Myocyte (in vitro differentiated cells): ENCODE measurements at regions not wholly inside any gene's neighbourhood (a gene's known extent, or its start where the extent isn't known, plus 50 kb on each side); places are given as distances from the start of the nearest gene placed in this dataset.

Experiments used
- DNase-seq: peaks from one replicate; pipeline ENCODE4 v3.0.0-alpha.2; 2012; ENCODE audit warnings: low read depth

GRCh38 chr3:83890039-83890762, 1068.6 kb upstream of the CADM2 start:
- no peak for DNase-seq

- DNase-seq = no peak
These were observed 1068.0 kb upstream of the CADM2 start for GRCh38 chr3:83890763-83891135.

GRCh38 chr3:83894223-83894622, 1064.6 kb upstream of the CADM2 start:
- no peak for DNase-seq

DNA sequence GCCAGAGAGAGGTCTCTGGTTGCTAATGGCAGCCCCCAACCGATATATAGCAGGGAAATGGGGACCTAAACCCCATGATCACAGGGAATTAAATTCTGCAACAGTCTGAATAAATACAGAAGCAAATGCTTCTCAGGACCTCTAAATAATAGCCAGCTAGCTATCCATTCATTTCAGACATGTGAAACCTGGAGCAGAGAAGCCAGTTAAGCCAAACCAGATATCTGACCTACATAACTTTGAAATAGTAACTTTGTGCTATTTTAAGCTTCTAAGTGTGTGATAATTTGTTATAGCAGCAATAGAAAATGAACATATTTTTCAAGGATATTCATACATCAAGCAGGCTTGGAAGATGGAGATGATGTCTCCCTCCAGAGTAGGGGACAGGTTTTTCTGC, 1062.9 kb upstream of the CADM2 start:
- no peak for DNase-seq

DNA sequence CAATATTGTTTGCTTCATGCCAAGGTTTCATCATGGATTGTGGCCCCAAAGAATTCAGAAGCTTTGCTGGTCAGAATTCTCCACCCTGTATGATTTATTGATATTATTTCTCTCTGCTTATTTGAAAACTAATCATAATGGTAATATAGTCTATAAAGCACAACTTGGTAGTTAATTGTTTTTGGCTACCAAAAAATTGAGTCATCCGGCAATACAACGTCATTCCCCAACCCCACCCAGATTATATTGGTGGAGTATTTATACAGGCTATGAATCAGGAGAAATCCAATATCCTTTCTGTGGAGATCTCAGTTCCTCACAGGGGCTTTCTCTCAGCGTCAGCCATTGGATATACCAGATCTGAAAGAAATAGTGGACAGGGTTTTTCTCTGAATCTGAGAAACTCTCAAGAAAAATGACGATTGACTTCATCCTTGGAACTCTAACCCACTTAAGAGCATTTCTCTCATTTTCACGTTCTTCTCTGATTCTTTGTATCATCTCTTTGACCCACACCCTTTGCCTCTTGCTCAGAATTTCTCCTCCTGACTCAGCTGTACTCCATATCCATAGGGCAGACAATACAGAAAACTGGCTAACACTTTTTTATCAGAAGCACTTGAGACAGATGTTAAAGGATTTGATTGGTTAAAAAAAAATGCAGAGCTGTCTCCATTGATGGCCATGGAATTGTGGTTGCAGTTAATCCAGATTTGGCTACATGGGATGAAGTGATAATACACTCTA, 1055.8 kb upstream of the CADM2 start:
- DNase-seq = no peak

DNA sequence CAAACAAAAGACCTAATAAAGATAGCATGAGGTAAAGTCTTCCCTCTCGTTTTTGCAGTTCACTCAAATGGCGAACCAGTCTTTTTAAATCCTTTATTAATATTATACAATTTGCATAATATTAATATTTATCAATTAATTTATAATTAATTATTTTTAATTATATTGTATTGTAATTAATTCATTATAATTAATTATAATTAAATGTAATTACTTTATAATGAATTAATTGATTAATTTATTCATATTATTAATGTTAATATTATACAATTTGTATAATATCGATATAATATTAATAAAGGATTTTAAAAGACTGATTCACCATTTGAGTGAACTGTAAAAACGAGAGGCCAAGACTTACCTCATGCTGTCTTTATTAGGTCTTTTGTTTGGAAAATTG, 1045.4 kb upstream of the CADM2 start:
- DNase-seq = no peak

- no peak for DNase-seq
These were observed 1032.5 kb upstream of the CADM2 start for GRCh38 chr3:83926291-83926690.

- no peak for DNase-seq
These were observed 1030.4 kb upstream of the CADM2 start for GRCh38 chr3:83928391-83928790.

- DNase-seq = peak; percentile 2
These were observed 1029.9 kb upstream of the CADM2 start for GRCh38 chr3:83928903-83929302.

- DNase-seq = peak; percentile 29
These were observed 1024.4 kb upstream of the CADM2 start for GRCh38 chr3:83934192-83935021.

GRCh38 chr3:83938491-83938890, 1020.3 kb upstream of the CADM2 start:
- DNase-seq = no peak

DNA sequence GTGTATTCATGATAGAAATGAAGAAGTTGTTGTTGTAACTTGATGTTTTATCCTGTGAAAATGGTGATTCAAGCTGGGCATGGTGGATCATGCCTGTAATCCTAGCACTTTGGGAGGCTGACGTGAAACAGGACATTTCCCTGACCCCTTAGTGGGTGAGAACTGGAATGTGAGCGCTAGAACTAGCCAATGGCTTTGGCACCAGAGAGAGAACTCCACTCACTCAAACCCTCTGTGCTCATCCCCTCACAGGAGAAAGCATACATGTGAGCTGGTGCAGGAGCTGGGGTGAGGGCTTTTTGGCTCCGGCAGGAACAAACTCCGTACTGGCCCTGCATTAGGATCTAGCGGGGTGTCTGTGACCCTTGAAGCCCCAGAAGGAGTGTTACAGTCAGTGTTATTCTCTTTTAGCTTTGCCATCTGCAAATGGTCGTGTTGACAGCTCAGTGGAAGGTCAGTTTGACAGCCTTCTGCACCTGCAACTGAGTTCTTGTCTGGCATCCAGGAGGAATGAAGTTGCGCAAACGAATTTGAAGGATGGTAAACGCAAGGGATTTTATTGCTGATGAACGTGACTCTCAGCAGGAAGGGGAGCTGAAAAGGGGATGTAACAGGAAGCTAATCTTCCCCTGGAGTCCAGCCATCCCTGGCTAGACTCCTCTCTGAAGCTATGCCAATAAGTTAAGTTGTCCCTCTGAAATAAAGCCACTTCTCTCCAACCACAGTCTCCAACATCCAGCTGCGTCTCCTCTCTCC, 1016.6 kb upstream of the CADM2 start:
- no peak for DNase-seq

DNA sequence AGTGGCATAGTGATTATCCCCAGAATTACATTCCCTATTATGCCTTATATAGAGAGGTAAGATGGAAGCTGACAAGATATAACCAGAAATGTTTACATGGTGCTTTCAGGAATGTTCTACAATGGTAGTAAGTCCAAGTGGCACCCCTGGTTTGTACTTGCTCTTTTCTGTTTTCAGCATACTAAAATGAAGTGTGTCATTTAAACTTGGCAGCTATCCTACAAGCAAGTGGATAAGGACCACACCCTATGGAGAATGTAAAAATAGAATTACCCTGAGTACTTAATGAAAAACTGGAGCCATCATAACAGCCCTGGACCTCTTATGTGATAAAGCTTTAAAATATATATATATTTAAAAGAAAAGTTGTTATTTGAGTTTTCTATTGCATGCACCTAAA, 1012.7 kb upstream of the CADM2 start:
- DNase-seq = no peak

- DNase-seq = no peak
These were observed 1012.2 kb upstream of the CADM2 start for GRCh38 chr3:83946554-83946953.

DNA sequence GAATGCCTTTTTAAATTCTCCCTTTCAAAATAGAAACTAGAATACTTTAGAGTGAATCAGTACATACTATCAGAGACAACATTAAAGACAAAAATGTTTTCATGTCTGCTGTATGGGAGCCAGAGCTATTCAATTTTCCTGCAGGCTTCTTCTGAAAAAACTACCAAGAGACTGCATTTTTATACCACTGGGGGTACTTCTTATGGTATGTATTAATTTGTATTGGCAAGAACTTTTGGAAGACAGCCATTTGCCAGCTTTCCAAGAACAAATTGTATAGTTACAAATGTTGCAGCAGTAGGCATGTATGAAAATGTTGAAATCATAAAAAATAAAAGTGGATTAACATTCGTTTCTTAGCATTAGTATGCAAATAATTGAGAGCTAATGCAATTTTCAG, 1010.0 kb upstream of the CADM2 start:
- DNase-seq = no peak

DNA sequence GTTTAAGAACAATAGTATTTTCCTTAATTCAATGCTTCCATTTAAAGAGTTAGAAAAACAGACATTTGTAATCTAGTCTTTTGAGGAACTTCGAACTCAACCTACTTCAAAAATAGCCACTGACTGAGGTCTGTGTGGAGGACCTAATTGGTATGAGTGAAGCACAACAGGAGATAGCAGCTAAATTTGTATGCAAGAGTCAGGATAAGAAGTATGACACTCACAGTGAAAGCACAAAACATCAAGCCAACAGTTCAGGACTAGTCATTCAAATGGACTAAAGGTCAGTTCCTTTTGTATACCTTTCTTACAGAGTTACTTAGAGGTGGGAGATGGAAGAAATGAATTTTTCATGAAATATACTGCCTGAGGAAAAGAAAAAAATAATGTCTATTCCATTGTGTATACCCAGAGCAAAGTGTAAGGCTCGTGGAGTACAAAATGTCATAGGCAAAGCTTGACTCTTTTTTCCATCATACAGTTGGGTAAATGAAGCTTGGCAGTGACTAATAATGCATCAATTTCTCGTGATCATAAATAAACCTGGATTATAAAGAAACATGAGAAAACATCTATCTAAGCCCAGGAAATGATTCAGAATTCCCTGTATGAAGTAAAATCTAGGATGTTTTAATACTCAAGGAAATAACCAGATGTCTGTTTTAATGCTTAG, 1005.2 kb upstream of the CADM2 start:
- no peak for DNase-seq

DNA sequence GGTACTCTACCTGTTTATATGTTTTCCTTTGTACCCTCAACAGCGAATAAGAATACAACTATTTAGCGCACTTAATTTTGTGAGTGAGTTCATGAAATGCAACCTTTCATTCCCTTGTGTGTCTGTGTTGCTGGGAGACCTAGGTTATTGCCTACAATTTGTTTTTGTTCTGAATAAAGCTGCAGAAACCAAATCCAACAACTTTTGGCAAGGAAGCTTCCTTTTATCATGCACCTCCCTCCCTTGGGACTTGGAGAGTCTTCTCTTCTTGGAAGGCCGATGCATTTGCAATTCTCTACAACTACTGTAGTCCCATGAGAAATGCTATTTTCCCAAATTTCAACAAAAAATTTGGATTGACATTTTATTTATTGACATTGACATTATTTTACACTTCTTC, 1002.4 kb upstream of the CADM2 start:
- DNase-seq = no peak

GRCh38 chr3:83968356-83968755, 990.4 kb upstream of the CADM2 start:
- DNase-seq = peak; percentile 6

GRCh38 chr3:83971666-83972065, 987.1 kb upstream of the CADM2 start:
- no peak for DNase-seq

DNA sequence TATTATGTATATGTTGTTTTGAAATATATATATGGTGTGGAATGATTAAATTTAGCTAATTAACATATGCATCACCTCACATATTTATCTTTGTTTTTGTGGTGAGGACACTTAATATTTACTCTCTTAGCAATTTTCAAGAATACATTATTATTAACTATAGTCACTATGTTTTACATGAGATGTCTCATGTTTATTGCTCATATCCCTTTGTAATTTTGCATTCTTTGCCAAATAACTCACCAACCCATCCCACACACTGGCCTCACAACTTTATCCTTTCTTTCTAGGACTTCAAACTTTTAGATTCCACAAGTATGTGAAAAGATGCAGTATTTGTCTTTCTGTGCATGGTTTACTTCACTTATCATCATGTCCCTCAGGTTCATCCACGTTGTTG, 950.2 kb upstream of the CADM2 start:
- DNase-seq = no peak

DNA sequence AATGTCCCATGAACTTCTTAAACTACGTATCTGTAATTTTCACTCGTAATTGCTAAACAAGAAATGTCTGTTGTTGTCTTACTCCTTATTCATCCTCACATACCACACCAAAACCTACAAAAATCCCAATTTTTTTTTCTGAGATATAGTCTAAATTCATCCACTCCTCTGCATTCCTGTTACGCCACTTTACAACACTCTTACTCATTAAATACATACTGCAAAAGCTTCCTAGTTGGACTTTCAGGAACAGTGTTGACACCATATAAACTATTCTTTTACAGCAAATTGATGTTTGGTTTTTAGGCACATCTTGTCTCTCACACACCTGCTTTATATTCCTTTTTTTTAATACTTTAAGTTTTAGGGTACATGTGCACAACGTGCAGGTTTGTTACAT, 934.9 kb upstream of the CADM2 start:
- DNase-seq = no peak
